IMR-90 (cell line): ENCODE measurements at regions not wholly inside any gene's neighbourhood (a gene's known extent, or its start where the extent isn't known, plus 50 kb on each side); places are given as distances from the start of the nearest gene placed in this dataset.

ENCODE experiments used
- ATAC-seq: fragments of 200-7000 bp; cut with Tn5 transposase; 2 replicates; pipeline ENCODE4 v1.9.1; 2020; ENCODE audit warnings: low read depth, mild to moderate bottlenecking, moderate library complexity
- BruUV-seq: library from RNA; stranded (reverse); fragments of 400-500 nt; replicated peaks from 2 replicates; lab custom pipeline; 2021; lab: Mats Ljungman, UMichigan
- CTCF ChIA-PET: fragments of 300-600 bp; formaldehyde crosslinking; extraction: SDS; loops from one replicate; lab custom pipeline; 2021; ENCODE audit warnings: antibody characterized with exemption; lab: Yijun Ruan, JAX
- POLR2A ChIA-PET: fragments of 300-600 bp; sonication (Branson Sonifier 250); formaldehyde crosslinking; loops from one replicate; lab custom pipeline; 2022; ENCODE audit warnings: antibody characterized with exemption; ENCODE audit not compliant: unreplicated experiment; lab: Charles Lee
- DNase-seq: peaks from one replicate; pipeline ENCODE4 v3.0.0; 2013
- H2AFZ ChIP-seq: replicated peaks from 2 replicates; pipeline ENCODE3; 2013; ENCODE audit warnings: low read length, mild to moderate bottlenecking; ENCODE audit not compliant: poor library complexity
- H2AK5ac ChIP-seq: 2 replicates; pipeline ENCODE4 v1.6.1; 2013; ENCODE audit warnings: low read depth, low read length, inconsistent platforms
- H2AK9ac ChIP-seq: replicated peaks from 2 replicates; pipeline ENCODE3; 2013; ENCODE audit warnings: mild to moderate bottlenecking, low read depth, low read length, moderate library complexity; ENCODE audit not compliant: poor library complexity
- H2BK120ac ChIP-seq: 2 replicates; pipeline ENCODE4 v1.6.1; 2013; ENCODE audit warnings: low read depth, low read length, inconsistent platforms
- H2BK15ac ChIP-seq: 3 replicates; pipeline ENCODE4 v1.6.1; 2013; ENCODE audit warnings: low read depth, low read length, inconsistent platforms
- H2BK20ac ChIP-seq: 2 replicates; pipeline ENCODE4 v1.6.1; 2013; ENCODE audit warnings: low read depth, mild to moderate bottlenecking, inconsistent platforms, low read length, moderate library complexity
- H2BK5ac ChIP-seq: 2 replicates; pipeline ENCODE4 v1.6.1; 2013; ENCODE audit warnings: mild to moderate bottlenecking, low read depth, low read length, inconsistent platforms; ENCODE audit not compliant: poor library complexity, severe bottlenecking
- H3K14ac ChIP-seq: replicated peaks from 2 replicates; pipeline ENCODE4 v1.6.1; 2013; ENCODE audit warnings: low read depth, low read length, inconsistent platforms
- H3K18ac ChIP-seq: 2 replicates; pipeline ENCODE4 v1.6.1; 2013; ENCODE audit warnings: low read depth, low read length, control low read depth
- H3K23ac ChIP-seq: 2 replicates; pipeline ENCODE4 v1.6.1; 2013; ENCODE audit warnings: low read depth, low read length, inconsistent platforms
- H3K27ac ChIP-seq: 2 replicates; pipeline ENCODE4 v1.5.1; 2013; ENCODE audit warnings: mild to moderate bottlenecking, control low read depth, low read length; ENCODE audit not compliant: insufficient read depth
- H3K27me3 ChIP-seq: 2 replicates; pipeline ENCODE4 v1.6.1; 2013; ENCODE audit warnings: low read length; ENCODE audit not compliant: control insufficient read depth, insufficient read depth
- H3K36me3 ChIP-seq: 2 replicates; pipeline ENCODE4 v1.6.1; 2013; ENCODE audit warnings: low read length, mixed read lengths; ENCODE audit not compliant: control insufficient read depth, insufficient read depth
- H3K4ac ChIP-seq: 2 replicates; pipeline ENCODE4 v1.6.1; 2013; ENCODE audit warnings: low read depth, low read length, inconsistent platforms
- H3K4me1 ChIP-seq: 2 replicates; pipeline ENCODE4 v1.6.1; 2013; ENCODE audit warnings: low read length, mixed read lengths; ENCODE audit not compliant: control insufficient read depth, insufficient read depth
- H3K4me2 ChIP-seq: 2 replicates; pipeline ENCODE4 v1.6.1; 2013; ENCODE audit warnings: low read depth, mild to moderate bottlenecking, control low read depth, low read length, moderate library complexity
- H3K4me3 ChIP-seq: 2 replicates; pipeline ENCODE4 v1.5.1; 2013; ENCODE audit warnings: low read depth, mild to moderate bottlenecking, control low read depth, low read length, moderate library complexity; ENCODE audit not compliant: insufficient read depth
- H3K56ac ChIP-seq: 2 replicates; pipeline ENCODE4 v1.6.1; 2013; ENCODE audit warnings: low read length, inconsistent platforms; ENCODE audit not compliant: insufficient read depth; ENCODE audit errors: extremely low read depth
- H3K79me1 ChIP-seq, 2 experiments: 2 replicates each; pipeline ENCODE4 v1.6.1; 2013; ENCODE audit warnings: low read length in 2 of 2, inconsistent platforms in 1 of 2, low read depth in 1 of 2
- H3K9ac ChIP-seq: 2 replicates; pipeline ENCODE4 v1.6.1; 2013; ENCODE audit warnings: low read depth, low read length, control low read depth
- H3K9me1 ChIP-seq: 2 replicates; pipeline ENCODE4 v1.6.1; 2013; ENCODE audit warnings: low read length, inconsistent platforms; ENCODE audit not compliant: insufficient read depth
- H3K9me3 ChIP-seq: 2 replicates; pipeline ENCODE4 v1.6.1; 2013; ENCODE audit warnings: low read length; ENCODE audit not compliant: control insufficient read depth, insufficient read depth
- H4K20me1 ChIP-seq: 2 replicates; pipeline ENCODE4 v1.6.1; 2013; ENCODE audit warnings: low read length, inconsistent platforms; ENCODE audit not compliant: insufficient read depth
- H4K5ac ChIP-seq: 2 replicates; pipeline ENCODE4 v1.6.1; 2013; ENCODE audit warnings: mild to moderate bottlenecking, low read depth, low read length, control low read depth
- H4K8ac ChIP-seq, 2 experiments: 2 replicates each; pipeline ENCODE4 v1.6.1; 2013; ENCODE audit warnings: low read depth in 2 of 2, low read length in 2 of 2, control low read depth in 1 of 2, inconsistent platforms in 1 of 2
- H4K91ac ChIP-seq: 2 replicates; pipeline ENCODE4 v1.6.1; 2013; ENCODE audit warnings: low read depth, low read length, inconsistent platforms; ENCODE audit not compliant: insufficient read depth
- CTCF ChIP-seq: conservative IDR thresholded peaks from 2 replicates; pipeline ENCODE4 v1.5.1; 2012; ENCODE audit warnings: mild to moderate bottlenecking, low read depth, low read length, improper control_type of control experiment
- MAFK ChIP-seq: IDR thresholded peaks from 2 replicates; pipeline ENCODE4 v1.6.1; 2012; ENCODE audit warnings: low read depth, low read length, improper control_type of control experiment
- RFX5 ChIP-seq: IDR thresholded peaks from 2 replicates; pipeline ENCODE4 v1.8.0; 2012; ENCODE audit warnings: low read depth, mild to moderate bottlenecking, low read length, moderate library complexity
- WGBS, 2 experiments: methylation state at CpG; one replicate each; pipeline versions ENCODE4 v1.1.5 to v1.1.7; 2013; ENCODE audit warnings: missing lambda C conversion rate in 2 of 2; ENCODE audit not compliant: insufficient read length in 1 of 2; ENCODE audit errors: extremely low coverage in 2 of 2; 5-methylcytosine and 5-hydroxymethylcytosine counted together
- dilution Hi-C: fragments of 300-500 bp; cut with HindIII; formaldehyde crosslinking; loops from one replicate; pipeline ENCODE4 v1.14.3; 2018; ENCODE audit warnings: low sequenced_read_pairs; ENCODE audit not compliant: unreplicated experiment
- in situ Hi-C: fragments of 300-500 bp; cut with MboI; formaldehyde crosslinking; loops from 3 replicates; pipeline ENCODE4 v1.14.3; 2019; ENCODE audit warnings: low sequenced_read_pairs, inconsistent platforms, mixed read lengths
- intact Hi-C: fragments of 100-400 bp; cut with micrococcal nuclease; formaldehyde crosslinking; loops from 2 replicates; pipeline ENCODE4 v1.10.0; 2022

- no peaks in the 10 kb centered on the region for H3K9me3 ChIP-seq
- no peak for TF ChIP-seq MAFK
- no peak for TF ChIP-seq CTCF
- no peak for TF ChIP-seq RFX5
- no peak overlapping the region for H4K8ac ChIP-seq
- H3K23ac ChIP-seq, result no peak overlapping the region
- ATAC-seq (no peak), DNase-seq (no peak)
- no peak overlapping the region for H2BK120ac ChIP-seq
- in situ Hi-C loops (no loop called here), intact Hi-C loops (loop anchor here (1.0 kb wide), 1 partner anchor 26 kb away; no protein-coding TSS in a partner anchor), dilution Hi-C loops (no loop called here)
- H4K91ac ChIP-seq, result no peak overlapping the region
- no peaks in the 10 kb centered on the region for H3K27me3 ChIP-seq
- no peak overlapping the region for H3K4me2 ChIP-seq
- WGBS, 2 experiments, result 80% methylated on average over 1 of the region's 3 CpGs; no CpG with 5 or more reads in 1 of the 2 experiments
- H3K4ac ChIP-seq, result no peak overlapping the region
- no peak overlapping the region for H3K14ac ChIP-seq
- no peak overlapping the region for H3K9ac ChIP-seq
- no peak overlapping the region for H3K4me3 ChIP-seq
- H2AFZ ChIP-seq, result no peak overlapping the region
- H3K56ac ChIP-seq, result no peak overlapping the region
- H3K18ac ChIP-seq, result no peak overlapping the region
- ChIA-PET CTCF (no interaction called here), POLR2A (no interaction called here)
- no TSS peak for BruUV-seq
- H2AK9ac ChIP-seq, result no peak overlapping the region
- H4K20me1 ChIP-seq, result no peaks in the 10 kb centered on the region
- no peak overlapping the region for H2BK15ac ChIP-seq
- no peaks in the 10 kb centered on the region for H3K79me1 ChIP-seq
- H2AK5ac ChIP-seq, result no peak overlapping the region
- H3K4me1 ChIP-seq, result peaks cover 2% of the 10 kb centered on the region; the same call in 1 of the 2 replicates
- no peaks in the 10 kb centered on the region; the same call in 1 of the 2 replicates for H3K9me1 ChIP-seq
- H3K27ac ChIP-seq, result no peak overlapping the region
- no peak overlapping the region for H4K5ac ChIP-seq
- H2BK5ac ChIP-seq, result no peak overlapping the region
- H3K36me3 ChIP-seq, result no peaks in the 10 kb centered on the region
- no peak overlapping the region for H2BK20ac ChIP-seq
These were observed 577.6 kb upstream of the MDFIC2 start for GRCh38 chr3:70890020-70890394.
